ENCODE measurements at regions not wholly inside any gene's neighbourhood (a gene's known extent, or its start where the extent isn't known, plus 50 kb on each side); places are given as distances from the start of the nearest gene placed in this dataset.
"Not testable (repeated sequence)": the region's sequence is repeated elsewhere in the genome, so short reads cannot be mapped to it uniquely, and the experiment has no call there.

- in situ Hi-C loops (cut with HindIII; ENCODE audit: low pct_unique_long_range_greater_than_20kb, low sequenced_read_pairs): no loop called here
- DNase-seq (ENCODE audit: low read depth, low spot score): no peak
These were observed 119.8 kb upstream of the FOXN2 start for GRCh38 chr2:48194641-48195040.

GRCh38 chr2:48195169-48195568 is 119.3 kb upstream of the FOXN2 start:
- DNase-seq (ENCODE audit: low read depth, low spot score): no peak
- in situ Hi-C loops (cut with HindIII; ENCODE audit: low pct_unique_long_range_greater_than_20kb, low sequenced_read_pairs): no loop called here

- in situ Hi-C loops (cut with HindIII; ENCODE audit: low pct_unique_long_range_greater_than_20kb, low sequenced_read_pairs): no loop called here
- DNase-seq (ENCODE audit: low read depth, low spot score): no peak
These were observed 116.9 kb upstream of the FOXN2 start for GRCh38 chr2:48197618-48198017.

- DNase-seq (ENCODE audit: low read depth, low spot score): no peak
- in situ Hi-C loops (cut with HindIII; ENCODE audit: low pct_unique_long_range_greater_than_20kb, low sequenced_read_pairs): no loop called here
These were observed 116.1 kb upstream of the FOXN2 start for GRCh38 chr2:48198371-48198770.

GRCh38 chr2:48199070-48199469 is 115.4 kb upstream of the FOXN2 start:
- peak; percentile 40 for DNase-seq (ENCODE audit: low read depth, low spot score)
- in situ Hi-C loops (cut with HindIII; ENCODE audit: low pct_unique_long_range_greater_than_20kb, low sequenced_read_pairs): no loop called here

GRCh38 chr2:48200620-48201293 is 113.7 kb upstream of the FOXN2 start:
- no peak for DNase-seq (ENCODE audit: low read depth, low spot score)
- in situ Hi-C loops (cut with HindIII; ENCODE audit: low pct_unique_long_range_greater_than_20kb, low sequenced_read_pairs): no loop called here

DNA sequence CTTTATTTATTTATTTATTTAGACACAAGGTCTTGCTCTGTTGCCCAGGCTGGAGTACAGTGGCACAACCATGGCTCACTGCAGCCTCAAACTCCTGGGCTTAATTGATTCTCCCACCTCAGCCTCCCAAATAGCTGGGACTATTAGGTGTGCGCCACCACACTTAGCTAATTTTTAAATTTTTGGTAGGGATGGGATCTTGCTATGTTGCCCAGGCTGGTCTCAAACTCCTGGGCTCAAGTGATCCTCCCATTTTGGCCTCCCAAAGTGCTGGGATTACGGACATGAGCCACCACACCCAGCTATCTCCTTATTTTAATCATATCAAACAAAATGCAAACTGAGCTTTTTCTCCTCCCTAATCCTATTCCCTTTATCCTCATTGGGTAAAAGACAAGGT is 113.0 kb upstream of the FOXN2 start:
- DNase-seq (ENCODE audit: low read depth, low spot score); in situ Hi-C loops (cut with HindIII; ENCODE audit: low pct_unique_long_range_greater_than_20kb, low sequenced_read_pairs): not testable (repeated sequence)

DNA sequence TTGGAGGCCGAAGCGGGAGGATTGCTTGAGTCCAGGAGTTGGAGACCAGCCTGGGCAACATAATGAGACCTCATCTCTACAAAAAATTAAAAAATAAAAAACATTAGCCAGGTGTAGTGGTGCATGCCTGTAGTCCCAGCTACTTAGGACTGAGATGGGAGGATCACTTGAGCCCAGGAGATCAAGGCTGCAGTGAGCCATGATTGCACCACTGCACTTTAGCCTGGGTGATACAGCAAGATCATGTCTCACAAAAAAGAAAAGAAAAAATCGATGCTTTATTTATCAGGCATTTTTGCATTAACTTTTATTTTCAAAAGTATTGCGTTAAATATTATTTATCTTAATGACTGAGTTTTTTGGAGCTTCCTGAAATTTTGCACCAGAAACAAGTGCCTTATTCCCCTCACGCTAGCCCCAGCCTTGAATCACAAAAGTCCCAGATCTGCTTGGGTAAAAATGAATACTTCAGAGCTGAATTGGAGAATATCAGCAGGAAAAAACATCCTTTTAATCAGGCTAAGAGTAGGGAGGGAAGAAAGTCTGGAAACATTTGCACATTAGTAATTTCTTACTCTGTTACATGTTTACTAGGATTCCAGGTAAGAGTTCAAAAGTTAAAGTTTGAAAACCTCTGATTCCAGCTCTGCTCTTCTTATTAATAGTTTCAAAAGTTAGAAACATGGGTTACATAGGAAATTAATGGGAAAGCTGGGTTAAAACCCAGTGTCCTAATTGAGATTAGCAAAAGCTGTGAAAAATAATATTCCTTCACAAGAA is 111.4 kb upstream of the FOXN2 start:
- DNase-seq (ENCODE audit: low read depth, low spot score): no peak
- in situ Hi-C loops (cut with HindIII; ENCODE audit: low pct_unique_long_range_greater_than_20kb, low sequenced_read_pairs): no loop called here

- in situ Hi-C loops (cut with HindIII; ENCODE audit: low pct_unique_long_range_greater_than_20kb, low sequenced_read_pairs): no loop called here
- no peak for DNase-seq (ENCODE audit: low read depth, low spot score)
These were observed 110.8 kb upstream of the FOXN2 start for GRCh38 chr2:48203668-48204067.

GRCh38 chr2:48204750-48205136 is 109.7 kb upstream of the FOXN2 start:
- in situ Hi-C loops (cut with HindIII; ENCODE audit: low pct_unique_long_range_greater_than_20kb, low sequenced_read_pairs): no loop called here
- DNase-seq (ENCODE audit: low read depth, low spot score): no peak

DNA sequence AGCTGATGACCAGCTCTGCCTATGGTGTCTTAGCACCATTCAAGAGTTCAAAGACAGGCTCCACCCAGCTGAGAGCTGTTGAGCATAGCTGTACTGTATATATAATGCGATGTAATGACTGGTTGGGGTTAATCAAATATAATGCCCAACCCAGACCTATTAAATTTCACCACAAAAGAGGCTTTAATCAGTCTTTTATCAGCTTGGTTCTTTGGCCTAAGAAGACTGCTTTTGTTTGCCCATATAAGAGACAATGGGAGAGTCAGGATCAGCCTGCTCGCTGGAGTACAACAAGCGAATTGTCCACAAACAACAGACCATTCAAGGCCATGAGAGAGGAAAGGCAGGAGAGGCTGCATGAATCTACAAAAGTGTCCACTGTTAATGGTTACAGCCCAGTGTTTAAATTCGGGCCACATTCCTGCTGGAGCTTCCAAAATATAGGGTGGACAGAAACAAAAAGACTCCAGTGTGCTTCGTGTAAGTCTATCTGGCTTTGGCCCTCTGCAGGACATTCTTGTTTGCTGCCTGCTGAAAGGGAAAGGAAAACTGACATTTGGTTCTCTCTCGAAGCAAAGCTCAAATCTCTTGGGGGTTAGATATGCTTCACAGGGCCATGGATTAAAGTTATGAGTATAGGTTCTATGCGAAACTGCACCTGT is 109.2 kb upstream of the FOXN2 start:
- in situ Hi-C loops (cut with HindIII; ENCODE audit: low pct_unique_long_range_greater_than_20kb, low sequenced_read_pairs): no loop called here
- peak; percentile 100 for DNase-seq (ENCODE audit: low read depth, low spot score)

- in situ Hi-C loops (cut with HindIII; ENCODE audit: low pct_unique_long_range_greater_than_20kb, low sequenced_read_pairs): not testable (repeated sequence)
- peak; percentile 30 for DNase-seq (ENCODE audit: low read depth, low spot score)
These were observed 108.3 kb upstream of the FOXN2 start for GRCh38 chr2:48206056-48206656.

GRCh38 chr2:48207201-48207641 is 107.3 kb upstream of the FOXN2 start:
- DNase-seq (ENCODE audit: low read depth, low spot score): no peak
- in situ Hi-C loops (cut with HindIII; ENCODE audit: low pct_unique_long_range_greater_than_20kb, low sequenced_read_pairs): no loop called here

DNA sequence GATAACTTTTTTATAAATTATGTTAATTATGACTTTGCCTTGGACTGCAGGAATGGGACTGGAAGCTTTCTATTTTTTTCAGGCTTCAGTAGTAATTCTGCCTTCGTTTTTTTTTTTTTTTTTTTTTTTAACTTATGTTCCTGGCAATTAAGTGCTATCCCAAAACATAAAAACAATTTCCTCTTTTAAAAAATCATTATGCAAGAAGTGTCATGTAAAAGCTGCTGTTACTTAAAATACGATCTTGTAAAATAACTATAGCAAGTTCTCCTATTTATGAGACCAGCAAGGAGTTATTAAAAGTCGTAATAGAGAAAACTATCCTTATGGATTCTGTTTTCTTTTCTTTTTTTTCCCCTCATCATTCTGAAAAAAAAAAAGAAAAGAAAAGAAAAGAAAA is 106.6 kb upstream of the FOXN2 start:
- DNase-seq (ENCODE audit: low read depth, low spot score): no peak
- in situ Hi-C loops (cut with HindIII; ENCODE audit: low pct_unique_long_range_greater_than_20kb, low sequenced_read_pairs): no loop called here

DNA sequence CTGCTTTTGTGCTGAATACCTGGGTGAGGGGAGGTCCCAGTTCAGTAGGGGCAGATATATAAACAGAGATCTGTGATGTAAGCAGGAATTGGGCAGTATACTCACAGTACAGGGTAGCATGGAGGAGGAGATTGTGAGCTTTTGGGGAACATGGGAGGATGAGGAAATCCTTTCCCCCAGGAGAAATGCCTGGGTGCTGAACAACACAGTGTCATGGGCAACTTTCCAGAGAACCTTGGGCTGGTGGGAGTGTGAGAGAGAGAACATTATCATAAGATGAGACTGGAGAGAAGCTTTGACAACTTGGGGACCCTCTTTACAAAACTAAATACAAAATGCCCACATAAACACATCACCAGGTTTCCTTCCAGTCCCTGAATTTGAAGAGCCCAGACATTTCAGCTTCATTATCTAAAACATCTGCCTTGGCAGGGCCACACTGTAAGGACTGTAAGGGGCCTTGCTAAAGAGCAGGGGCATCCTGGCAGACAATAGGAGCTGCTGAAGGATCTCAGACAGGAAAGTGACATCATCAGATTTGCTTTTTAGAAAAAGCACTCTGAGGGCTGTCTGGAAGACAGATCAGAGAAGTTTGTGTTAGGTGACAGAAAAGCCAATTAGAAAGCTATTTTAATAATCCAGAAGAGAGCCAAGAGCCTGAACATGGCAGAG is 105.1 kb upstream of the FOXN2 start:
- in situ Hi-C loops (cut with HindIII; ENCODE audit: low pct_unique_long_range_greater_than_20kb, low sequenced_read_pairs): no loop called here
- no peak for DNase-seq (ENCODE audit: low read depth, low spot score)

- in situ Hi-C loops (cut with HindIII; ENCODE audit: low pct_unique_long_range_greater_than_20kb, low sequenced_read_pairs): no loop called here
- no peak for DNase-seq (ENCODE audit: low read depth, low spot score)
These were observed 104.3 kb upstream of the FOXN2 start for GRCh38 chr2:48210189-48210588.

- no peak for DNase-seq (ENCODE audit: low read depth, low spot score)
- in situ Hi-C loops (cut with HindIII; ENCODE audit: low pct_unique_long_range_greater_than_20kb, low sequenced_read_pairs): no loop called here
These were observed 100.8 kb upstream of the FOXN2 start for GRCh38 chr2:48213646-48214045.

- DNase-seq (ENCODE audit: low read depth, low spot score): no peak
- in situ Hi-C loops (cut with HindIII; ENCODE audit: low pct_unique_long_range_greater_than_20kb, low sequenced_read_pairs): no loop called here
These were observed 96.3 kb upstream of the FOXN2 start for GRCh38 chr2:48218169-48218568.
